HG02610 (cell line): ENCODE measurements at regions not wholly inside any gene's neighbourhood (a gene's known extent, or its start where the extent isn't known, plus 50 kb on each side); places are given as distances from the start of the nearest gene placed in this dataset.

Experiments
- ATAC-seq: cut with Tn5 transposase; IDR thresholded peaks from one replicate; pipeline ENCODE4 v1.9.1; 2021; ENCODE audit warnings: mild to moderate bottlenecking, moderate library complexity; ENCODE audit not compliant: unreplicated experiment

GRCh38 chr6:147712841-147713240 lies 204.4 kb downstream of the SAMD5 start:
- ATAC-seq: no peak

- ATAC-seq: no peak
These were observed 206.5 kb downstream of the SAMD5 start for GRCh38 chr6:147715035-147715434.

- ATAC-seq: no peak
These were observed 207.9 kb downstream of the SAMD5 start for GRCh38 chr6:147716434-147716833.

GRCh38 chr6:147717991-147718390 lies 209.5 kb downstream of the SAMD5 start:
- ATAC-seq: no peak

GRCh38 chr6:147722158-147722557 lies 213.7 kb downstream of the SAMD5 start:
- ATAC-seq: no peak

- ATAC-seq: no peak
These were observed 216.0 kb downstream of the SAMD5 start for GRCh38 chr6:147724454-147724853.

- no peak for ATAC-seq
These were observed 217.9 kb downstream of the SAMD5 start for GRCh38 chr6:147726342-147726741.

GRCh38 chr6:147728903-147729302 lies 220.4 kb downstream of the SAMD5 start:
- no peak for ATAC-seq

GRCh38 chr6:147733686-147734085 lies 225.2 kb downstream of the SAMD5 start:
- ATAC-seq: no peak

- ATAC-seq: no peak
These were observed 225.7 kb downstream of the SAMD5 start for GRCh38 chr6:147734151-147734550.

GRCh38 chr6:147735924-147736323 lies 227.4 kb downstream of the SAMD5 start:
- no peak for ATAC-seq

GRCh38 chr6:147737115-147737514 lies 228.6 kb downstream of the SAMD5 start:
- no peak for ATAC-seq

- ATAC-seq: no peak
These were observed 229.6 kb downstream of the SAMD5 start for GRCh38 chr6:147738099-147738498.

GRCh38 chr6:147738516-147739162 lies 230.1 kb downstream of the SAMD5 start:
- ATAC-seq: no peak

- no peak for ATAC-seq
These were observed 231.8 kb downstream of the SAMD5 start for GRCh38 chr6:147740326-147740725.

GRCh38 chr6:147740916-147741315 lies 232.4 kb downstream of the SAMD5 start:
- no peak for ATAC-seq

- ATAC-seq: no peak
These were observed 232.9 kb downstream of the SAMD5 start for GRCh38 chr6:147741389-147741788.

GRCh38 chr6:147742440-147742839 lies 233.9 kb downstream of the SAMD5 start:
- no peak for ATAC-seq

GRCh38 chr6:147744012-147744411 lies 235.5 kb downstream of the SAMD5 start:
- ATAC-seq: no peak

- no peak for ATAC-seq
These were observed 240.8 kb downstream of the SAMD5 start for GRCh38 chr6:147749331-147749730.

GRCh38 chr6:147750413-147750812 lies 241.9 kb downstream of the SAMD5 start:
- ATAC-seq: no peak

GRCh38 chr6:147751232-147751631 lies 242.7 kb downstream of the SAMD5 start:
- ATAC-seq: no peak

- no peak for ATAC-seq
These were observed 244.4 kb downstream of the SAMD5 start for GRCh38 chr6:147752689-147753403.
